Osteocyte (in vitro differentiated cells): ENCODE measurements at regions not wholly inside any gene's neighbourhood (a gene's known extent, or its start where the extent isn't known, plus 50 kb on each side); places are given as distances from the start of the nearest gene placed in this dataset.

Experiments used
- DNase-seq: peaks from one replicate; pipeline ENCODE4 v3.0.0; 2021; ENCODE audit warnings: mixed read lengths; ENCODE audit not compliant: unreplicated experiment; ENCODE audit errors: extremely low spot score
- H3K27ac Mint-ChIP-seq: one replicate; pipeline ENCODE4 v1.8.0; 2021; ENCODE audit warnings: mild to moderate bottlenecking, mixed read lengths; ENCODE audit not compliant: unreplicated experiment
- H3K27me3 Mint-ChIP-seq: one replicate; pipeline ENCODE4 v1.8.0; 2021; ENCODE audit warnings: mixed read lengths; ENCODE audit not compliant: unreplicated experiment
- H3K36me3 Mint-ChIP-seq: one replicate; pipeline ENCODE4 v1.8.0; 2021; ENCODE audit warnings: mixed read lengths; ENCODE audit not compliant: unreplicated experiment
- H3K4me1 Mint-ChIP-seq: one replicate; pipeline ENCODE4 v1.8.0; 2021; ENCODE audit warnings: mixed read lengths; ENCODE audit not compliant: unreplicated experiment
- H3K4me3 Mint-ChIP-seq: one replicate; pipeline ENCODE4 v1.8.0; 2021; ENCODE audit warnings: mild to moderate bottlenecking, moderate library complexity, mixed read lengths; ENCODE audit not compliant: unreplicated experiment
- H3K9me3 Mint-ChIP-seq: one replicate; pipeline ENCODE4 v1.8.0; 2021; ENCODE audit warnings: mixed read lengths; ENCODE audit not compliant: unreplicated experiment
- TF ChIP-seq, protein P1 (sequence below): fragments of 200-600 bp; sonication (generic); IDR thresholded peaks from 2 replicates; pipeline ENCODE4 v1.5.0; 2021; ENCODE audit warnings: antibody characterized with exemption, mild to moderate bottlenecking, moderate library complexity

GRCh38 chr2:21406911-21407310, 283.1 kb downstream of the TDRD15 start:
- Mint-ChIP-seq H3K36me3 (no peaks in the 10 kb centered on the region), H3K4me1 (no peaks in the 10 kb centered on the region), H3K9me3 (peaks cover 9% of the 10 kb centered on the region), H3K27me3 (no peaks in the 10 kb centered on the region), H3K27ac (no peak overlapping the region), H3K4me3 (no peak overlapping the region)
- no peak for DNase-seq
- TF ChIP-seq, protein P1, sequence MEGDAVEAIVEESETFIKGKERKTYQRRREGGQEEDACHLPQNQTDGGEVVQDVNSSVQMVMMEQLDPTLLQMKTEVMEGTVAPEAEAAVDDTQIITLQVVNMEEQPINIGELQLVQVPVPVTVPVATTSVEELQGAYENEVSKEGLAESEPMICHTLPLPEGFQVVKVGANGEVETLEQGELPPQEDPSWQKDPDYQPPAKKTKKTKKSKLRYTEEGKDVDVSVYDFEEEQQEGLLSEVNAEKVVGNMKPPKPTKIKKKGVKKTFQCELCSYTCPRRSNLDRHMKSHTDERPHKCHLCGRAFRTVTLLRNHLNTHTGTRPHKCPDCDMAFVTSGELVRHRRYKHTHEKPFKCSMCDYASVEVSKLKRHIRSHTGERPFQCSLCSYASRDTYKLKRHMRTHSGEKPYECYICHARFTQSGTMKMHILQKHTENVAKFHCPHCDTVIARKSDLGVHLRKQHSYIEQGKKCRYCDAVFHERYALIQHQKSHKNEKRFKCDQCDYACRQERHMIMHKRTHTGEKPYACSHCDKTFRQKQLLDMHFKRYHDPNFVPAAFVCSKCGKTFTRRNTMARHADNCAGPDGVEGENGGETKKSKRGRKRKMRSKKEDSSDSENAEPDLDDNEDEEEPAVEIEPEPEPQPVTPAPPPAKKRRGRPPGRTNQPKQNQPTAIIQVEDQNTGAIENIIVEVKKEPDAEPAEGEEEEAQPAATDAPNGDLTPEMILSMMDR = no peak

GRCh38 chr2:21407851-21408250, 284.1 kb downstream of the TDRD15 start:
- no peaks in the 10 kb centered on the region for H3K27me3 Mint-ChIP-seq
- DNase-seq = no peak
- H3K9me3 Mint-ChIP-seq = peaks cover 9% of the 10 kb centered on the region
- no peak overlapping the region for H3K27ac Mint-ChIP-seq
- H3K4me3 Mint-ChIP-seq = no peak overlapping the region
- no peaks in the 10 kb centered on the region for H3K36me3 Mint-ChIP-seq
- TF ChIP-seq, protein P1 = no peak
- no peaks in the 10 kb centered on the region for H3K4me1 Mint-ChIP-seq

DNA sequence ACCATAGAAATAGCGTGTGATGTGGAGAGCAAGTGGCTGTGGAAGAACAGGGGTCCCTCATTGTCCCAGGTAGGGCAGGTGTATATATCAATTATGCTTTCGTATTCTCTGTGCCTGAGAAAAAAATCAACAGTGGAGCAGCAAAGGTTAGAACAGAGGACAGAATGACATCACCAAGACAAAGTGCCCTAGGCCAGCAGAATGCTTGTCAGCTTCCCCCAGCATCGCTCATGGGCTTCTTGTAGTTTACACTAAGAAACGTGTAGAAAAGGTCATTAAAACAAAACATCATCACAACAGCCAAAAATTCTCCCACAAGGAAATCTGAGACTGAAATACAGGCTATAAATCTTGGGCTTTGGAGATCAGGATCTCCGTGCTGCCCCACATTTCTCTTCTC, 288.0 kb downstream of the TDRD15 start:
- no peak overlapping the region for H3K4me3 Mint-ChIP-seq
- H3K27ac Mint-ChIP-seq = no peak overlapping the region
- H3K9me3 Mint-ChIP-seq = peaks cover 18% of the 10 kb centered on the region
- no peaks in the 10 kb centered on the region for H3K4me1 Mint-ChIP-seq
- TF ChIP-seq, protein P1 = no peak
- H3K27me3 Mint-ChIP-seq = no peaks in the 10 kb centered on the region
- DNase-seq = no peak
- no peaks in the 10 kb centered on the region for H3K36me3 Mint-ChIP-seq

DNA sequence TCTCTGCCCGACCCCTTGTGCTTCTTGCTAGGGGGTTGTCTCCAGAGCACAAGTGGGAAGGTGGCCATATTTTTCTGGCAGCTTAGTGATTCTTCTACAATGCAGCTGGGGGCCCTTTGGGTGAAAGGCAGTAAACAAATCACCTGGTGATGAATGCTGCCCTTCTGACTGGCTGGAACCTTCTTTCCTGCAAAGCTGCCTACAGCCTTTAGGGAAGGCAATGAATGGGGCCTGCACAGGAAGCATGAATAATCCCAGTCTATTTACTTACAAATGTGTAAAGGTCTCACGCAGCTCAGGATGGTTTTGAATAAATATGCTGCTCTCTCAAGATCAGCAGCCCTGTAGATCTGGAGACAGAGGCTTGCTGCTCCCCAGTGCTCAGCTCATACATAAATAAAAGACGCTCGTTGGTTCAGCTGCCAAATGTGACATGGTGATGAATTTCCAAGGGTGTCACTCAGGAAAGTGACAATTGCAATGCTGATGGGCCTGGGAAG, 289.2 kb downstream of the TDRD15 start:
- TF ChIP-seq, protein P1 = no peak
- H3K4me1 Mint-ChIP-seq = no peaks in the 10 kb centered on the region
- no peak for DNase-seq
- no peaks in the 10 kb centered on the region for H3K27me3 Mint-ChIP-seq
- no peak overlapping the region for H3K4me3 Mint-ChIP-seq
- H3K9me3 Mint-ChIP-seq = peaks cover 18% of the 10 kb centered on the region
- no peaks in the 10 kb centered on the region for H3K36me3 Mint-ChIP-seq
- no peak overlapping the region for H3K27ac Mint-ChIP-seq

DNA sequence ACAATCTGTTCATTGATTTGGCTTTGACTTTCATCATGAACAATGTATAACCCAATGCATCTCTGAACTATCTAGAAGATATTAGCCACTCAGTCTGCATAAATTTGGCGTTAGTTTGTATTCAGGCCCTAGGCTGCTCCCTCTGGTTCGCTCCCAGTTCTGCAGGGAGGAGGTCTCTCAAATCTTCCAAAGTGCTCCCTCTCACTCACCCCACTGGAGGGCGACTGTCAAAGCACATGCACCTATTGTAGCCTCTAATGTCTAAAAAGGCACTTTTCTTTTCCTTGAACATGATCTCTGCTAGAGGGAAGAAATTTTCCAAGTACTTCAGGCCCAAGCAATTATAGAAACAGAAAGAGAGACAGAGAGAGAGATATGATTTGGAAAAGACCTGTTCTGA, 291.5 kb downstream of the TDRD15 start:
- no peak for DNase-seq
- H3K4me3 Mint-ChIP-seq = no peak overlapping the region
- H3K9me3 Mint-ChIP-seq = peaks cover 18% of the 10 kb centered on the region
- no peaks in the 10 kb centered on the region for H3K36me3 Mint-ChIP-seq
- H3K27me3 Mint-ChIP-seq = no peaks in the 10 kb centered on the region
- H3K4me1 Mint-ChIP-seq = no peaks in the 10 kb centered on the region
- H3K27ac Mint-ChIP-seq = no peak overlapping the region
- TF ChIP-seq, protein P1 = no peak
